Aorta (tissue), 5 donors: ENCODE measurements at regions not wholly inside any gene's neighbourhood (a gene's known extent, or its start where the extent isn't known, plus 50 kb on each side); places are given as distances from the start of the nearest gene placed in this dataset.
A peak's percentile ranks its signal among the peaks of the same experiment; 100 is the strongest.

Source experiments
- ATAC-seq: fragments of 200-7000 bp; cut with Tn5 transposase; one replicate; pipeline ENCODE4 v1.9.1; 2022; ENCODE audit warnings: moderate library complexity; ENCODE audit not compliant: low FRiP score
- DNase-seq, 2 donors: peaks; one replicate each; pipeline ENCODE4 v3.0.0-alpha.2; 2020
- H3K27ac ChIP-seq, 2 donors: one replicate each; pipeline ENCODE4 v1.5.1; 2013; ENCODE audit warnings: low read length in 2 of 2, mild to moderate bottlenecking in 2 of 2, moderate library complexity in 2 of 2, control low read depth in 1 of 2, inconsistent platforms in 1 of 2, low read depth in 1 of 2
- H3K27me3 ChIP-seq, 2 donors: one replicate each; pipeline ENCODE4 v1.6.1; 2013; ENCODE audit warnings: control low read depth in 1 of 2, low read length in 1 of 2, mild to moderate bottlenecking in 1 of 2, moderate library complexity in 1 of 2; ENCODE audit not compliant: insufficient read depth in 2 of 2, control insufficient read depth in 1 of 2
- H3K36me3 ChIP-seq, 2 donors: one replicate each; pipeline ENCODE4 v1.6.1; 2013; ENCODE audit warnings: control low read depth in 1 of 2, low read length in 1 of 2, mild to moderate bottlenecking in 1 of 2; ENCODE audit not compliant: insufficient read depth in 2 of 2, control insufficient read depth in 1 of 2
- H3K4me1 ChIP-seq, 2 donors: one replicate each; pipeline ENCODE4 v1.6.1; 2013; ENCODE audit warnings: low read length in 2 of 2, control low read depth in 1 of 2, mild to moderate bottlenecking in 1 of 2, moderate library complexity in 1 of 2; ENCODE audit not compliant: insufficient read depth in 2 of 2, control insufficient read depth in 1 of 2
- H3K4me3 ChIP-seq, 2 donors: one replicate each; pipeline ENCODE4 v1.5.1; 2013; ENCODE audit warnings: low read length in 2 of 2, control low read depth in 1 of 2, mild to moderate bottlenecking in 1 of 2
- H3K9me3 ChIP-seq: one replicate; pipeline ENCODE4 v1.6.1; 2013; ENCODE audit warnings: mild to moderate bottlenecking, low read length; ENCODE audit not compliant: control insufficient read depth
- WGBS, 2 donors: extraction: QIAGEN DNeasy Blood & Tissue Kit; methylation state at CpG; one replicate each; pipeline ENCODE4 v1.1.7; 2013; 5-methylcytosine and 5-hydroxymethylcytosine counted together
- intact Hi-C, 2 donors: fragments of 100-400 bp; cut with DNase I; formaldehyde crosslinking; loops; one replicate each; pipeline versions ENCODE4 v1.14.2 to v1.15.0; 2022
- donor health status: healthy with polysubstance abuse.
- donor health status: Bipolar disorder and iron deficiency.
- donor health status: DM: no; HTN: no; CAD: no.
- donor health status: DM: no; HTN: no; CAD: no.
- donor health status: DM: yes; HTN: yes; CAD: no.

DNA sequence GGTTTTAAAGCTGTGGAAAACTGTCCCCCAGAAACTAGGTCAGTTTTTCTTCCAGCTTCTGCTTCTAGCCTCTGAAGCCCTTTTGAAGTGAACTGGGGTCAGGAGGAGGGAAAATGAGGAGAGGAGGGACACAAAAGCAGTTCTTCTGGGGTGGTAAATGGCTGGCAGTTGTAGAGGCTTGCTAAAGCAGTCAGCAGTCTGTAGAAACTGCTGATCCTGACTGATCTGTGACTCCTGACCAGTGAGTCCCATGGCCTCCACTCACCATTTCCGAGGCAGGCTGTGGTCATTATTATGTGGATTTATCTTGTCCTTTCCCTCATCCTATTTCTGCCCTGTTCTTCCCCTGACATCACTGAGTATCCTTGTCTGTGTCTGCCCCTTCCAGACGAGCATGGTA is 276.4 kb upstream of the ROPN1 start:
- intact Hi-C loops, result no loop called here
- Histone ChIP-seq H3K27ac (peak overlapping the region in 1 of 2 donors; percentile 42), H3K4me3 (no peak overlapping the region), H3K9me3 (no peaks in the 10 kb centered on the region), H3K27me3 (no peaks in the 10 kb centered on the region), H3K4me1 (peaks cover 10 to 18% of the 10 kb centered on the region in 2 donors), H3K36me3 (peaks cover 0 to 4% of the 10 kb centered on the region in 2 donors)
- 78 to 82% methylated on average over 2 of the region's 2 CpGs for WGBS, 2 donors
- no peak for DNase-seq
- ATAC-seq, result no peak

DNA sequence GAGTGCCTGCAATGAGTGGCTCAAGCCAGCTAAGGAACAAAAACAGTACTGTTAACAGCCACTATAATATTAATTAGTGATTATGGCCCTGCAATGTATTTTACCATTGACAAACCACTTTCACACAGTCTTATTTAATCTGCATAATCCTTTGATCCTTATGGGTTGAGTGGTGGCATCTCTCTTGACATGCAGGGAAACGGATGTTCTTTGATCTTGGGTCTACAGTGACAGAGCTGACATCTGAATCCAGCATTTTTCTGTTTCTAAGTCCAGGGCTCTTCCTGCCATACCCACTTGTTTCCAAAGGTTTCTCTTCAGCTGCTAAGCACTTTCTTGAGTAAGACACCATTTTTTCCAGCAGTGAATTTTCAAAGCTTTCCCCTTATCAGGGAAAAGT is 277.7 kb upstream of the ROPN1 start:
- DNase-seq (no peak), ATAC-seq (no peak)
- Histone ChIP-seq H3K36me3 (peaks cover 0 to 4% of the 10 kb centered on the region in 2 donors), H3K9me3 (no peaks in the 10 kb centered on the region), H3K4me3 (no peak overlapping the region), H3K4me1 (peaks cover 7 to 27% of the 10 kb centered on the region in 2 donors), H3K27me3 (no peaks in the 10 kb centered on the region), H3K27ac (peak overlapping the region in 1 of 2 donors; percentile 17)
- 80 to 84% methylated on average over 1 of the region's 1 CpG for WGBS, 2 donors
- intact Hi-C loops, result loop anchor here in 1 of 2 donors (5.0 kb wide), 1 partner anchor 102 kb away; no protein-coding TSS in a partner anchor

DNA sequence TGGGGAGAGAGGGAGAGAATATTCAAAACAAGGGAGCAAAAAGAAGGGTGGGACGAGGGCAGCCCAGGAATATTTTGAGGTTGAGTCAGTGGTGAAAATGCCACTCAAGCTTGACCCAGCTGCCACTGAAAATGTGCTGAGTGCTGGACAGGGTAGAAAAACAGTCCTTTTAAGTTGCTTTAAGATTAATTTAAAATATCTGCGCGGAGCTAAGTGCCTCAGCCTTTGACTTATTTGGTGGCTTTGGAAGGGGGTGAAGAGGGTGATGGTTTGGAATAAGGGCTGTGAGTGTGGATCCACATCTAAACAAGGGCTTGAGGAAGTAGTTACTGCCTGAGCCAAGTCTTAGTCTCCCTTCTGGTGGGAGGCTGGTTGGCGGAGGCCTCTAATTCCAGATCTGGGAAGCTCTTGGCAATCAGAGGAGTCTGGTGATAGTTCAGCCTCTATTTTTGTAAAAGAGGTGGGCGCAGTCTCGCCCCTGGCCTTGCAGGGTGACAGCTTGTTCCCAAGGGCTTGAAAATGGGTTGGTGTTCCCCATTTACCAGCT is 280.8 kb upstream of the ROPN1 start:
- peak; percentile 72 for ATAC-seq
- no peak overlapping the region for H3K4me3 ChIP-seq
- peaks cover 6 to 20% of the 10 kb centered on the region in 2 donors for H3K4me1 ChIP-seq
- no peaks in the 10 kb centered on the region for H3K27me3 ChIP-seq
- 4 to 5% methylated on average over 6 of the region's 6 CpGs for WGBS, 2 donors
- intact Hi-C loops, result loop anchor here in 1 of 2 donors (5.0 kb wide), 1 partner anchor 105 kb away; no protein-coding TSS in a partner anchor
- DNase-seq, result peak; percentile 82 to 83
- H3K27ac ChIP-seq, result peak overlapping the region; percentile 85 to 96
- no peaks in the 10 kb centered on the region for H3K9me3 ChIP-seq
- H3K36me3 ChIP-seq, result peaks cover 0 to 4% of the 10 kb centered on the region in 2 donors

DNA sequence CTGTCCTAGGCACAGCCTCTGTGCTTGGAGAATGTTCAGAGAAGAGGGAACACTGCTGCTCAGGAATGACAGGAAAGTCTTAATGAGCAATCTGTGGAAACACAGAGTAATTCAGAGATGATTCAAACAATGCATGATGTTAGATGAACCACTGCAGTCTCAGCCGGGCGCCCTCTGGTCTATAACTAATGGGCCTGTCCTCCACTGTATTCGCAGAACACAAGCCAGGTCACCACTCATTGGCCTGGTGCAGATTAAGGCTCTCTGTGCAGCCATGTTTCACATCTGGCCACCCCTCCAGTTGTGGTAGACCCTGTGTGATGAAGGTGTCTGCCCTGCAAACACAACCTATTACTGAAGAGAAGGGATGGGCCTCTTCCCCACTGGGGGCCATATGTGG is 281.7 kb upstream of the ROPN1 start:
- ATAC-seq, result no peak
- H3K4me3 ChIP-seq, result no peak overlapping the region
- H3K4me1 ChIP-seq, result peaks cover 6 to 22% of the 10 kb centered on the region in 2 donors
- peak overlapping the region; percentile 77 to 85 for H3K27ac ChIP-seq
- H3K9me3 ChIP-seq, result no peaks in the 10 kb centered on the region
- H3K36me3 ChIP-seq, result peaks cover 0 to 4% of the 10 kb centered on the region in 2 donors
- no peak for DNase-seq
- intact Hi-C loops, result loop anchor here in 1 of 2 donors (5.0 kb wide), 1 partner anchor 106 kb away; no protein-coding TSS in a partner anchor
- WGBS, 2 donors, result 93% methylated on average over 3 of the region's 3 CpGs
- no peaks in the 10 kb centered on the region for H3K27me3 ChIP-seq

DNA sequence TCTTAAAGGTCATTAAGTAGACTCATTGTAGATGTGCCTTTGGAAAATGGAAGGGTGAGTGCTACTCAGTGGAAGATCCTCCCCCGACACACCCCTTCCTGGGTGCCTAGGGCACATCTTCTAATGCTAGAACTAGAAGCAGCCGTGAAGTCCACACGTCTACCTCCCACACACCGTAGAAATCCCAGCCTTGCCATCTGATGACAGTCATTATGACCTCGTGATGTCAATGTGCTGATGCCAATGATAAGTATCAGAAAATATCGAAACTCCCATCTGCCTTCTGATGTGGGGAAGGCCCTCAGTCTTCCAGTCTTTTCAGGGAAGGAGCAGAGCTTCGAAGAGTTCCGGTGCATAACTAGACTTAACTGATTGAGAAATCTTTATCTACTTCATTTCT is 282.1 kb upstream of the ROPN1 start:
- peak overlapping the region; percentile 77 to 85 for H3K27ac ChIP-seq
- H3K9me3 ChIP-seq, result no peaks in the 10 kb centered on the region
- intact Hi-C loops, result loop anchor here in 1 of 2 donors (5.0 kb wide), 1 partner anchor 107 kb away; no protein-coding TSS in a partner anchor
- H3K36me3 ChIP-seq, result peaks cover 0 to under 1% of the 10 kb centered on the region in 2 donors
- 96% methylated on average over 8 of the region's 8 CpGs for WGBS, 2 donors
- H3K27me3 ChIP-seq, result no peaks in the 10 kb centered on the region
- ATAC-seq (no peak), DNase-seq (no peak)
- no peak overlapping the region for H3K4me3 ChIP-seq
- H3K4me1 ChIP-seq, result peaks cover 8 to 22% of the 10 kb centered on the region in 2 donors

DNA sequence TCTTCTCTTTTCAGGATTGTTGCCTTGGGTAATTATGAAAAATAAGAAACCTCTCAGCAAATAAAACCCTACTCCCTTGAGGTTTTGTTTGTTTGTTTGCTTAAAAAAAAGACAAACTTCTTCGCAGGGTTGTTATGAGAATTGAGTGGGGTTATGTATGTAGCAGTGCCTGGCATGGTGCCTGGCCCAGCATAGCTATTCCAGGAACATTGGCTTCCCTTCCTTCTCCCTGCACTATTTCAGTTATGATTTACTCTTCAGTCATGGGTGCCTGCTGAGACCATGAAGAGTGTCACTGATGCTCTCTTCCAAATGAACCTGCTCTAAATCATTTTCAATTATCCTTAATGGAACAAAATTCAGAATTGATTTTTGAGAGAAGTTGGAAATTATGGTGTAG is 283.5 kb upstream of the ROPN1 start:
- ATAC-seq, result no peak
- 0 to 4% methylated on average over 1 of the region's 1 CpG for WGBS, 2 donors
- Histone ChIP-seq H3K4me3 (no peak overlapping the region), H3K27ac (peak overlapping the region; percentile 23 to 83), H3K36me3 (no peaks in the 10 kb centered on the region), H3K4me1 (peaks cover 15 to 22% of the 10 kb centered on the region in 2 donors), H3K9me3 (no peaks in the 10 kb centered on the region), H3K27me3 (no peaks in the 10 kb centered on the region)
- intact Hi-C loops, result loop anchor here (5.0 kb wide), 3 partner anchors 158 to 258 kb away; partner anchors contain the start of gene KALRN (in 1 of the 2)
- DNase-seq, result peak; percentile 66 to 78

DNA sequence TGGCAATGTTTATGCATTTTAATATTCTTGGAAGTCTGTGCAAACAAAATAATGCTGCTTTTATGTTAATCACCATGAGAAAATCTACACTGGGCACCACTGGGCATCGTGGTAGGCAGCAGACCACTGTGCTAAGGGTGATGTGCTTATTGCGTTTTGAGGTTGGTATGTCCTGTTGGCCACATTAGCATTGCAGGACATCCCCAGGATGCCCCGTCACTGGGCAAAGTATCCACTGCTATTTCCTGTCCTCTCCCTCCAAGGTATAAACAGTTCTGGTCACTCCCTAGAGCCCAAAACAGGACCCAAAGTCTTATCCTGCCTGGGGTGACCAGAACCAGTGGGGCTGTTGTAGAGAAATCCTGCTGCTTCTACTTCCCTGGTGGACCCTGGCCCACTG is 284.2 kb upstream of the ROPN1 start:
- DNase-seq (no peak), ATAC-seq (no peak)
- Histone ChIP-seq H3K4me3 (no peak overlapping the region), H3K27me3 (no peaks in the 10 kb centered on the region), H3K9me3 (no peaks in the 10 kb centered on the region), H3K27ac (peak overlapping the region; percentile 23 to 83), H3K36me3 (no peaks in the 10 kb centered on the region), H3K4me1 (peaks cover 13 to 22% of the 10 kb centered on the region in 2 donors)
- WGBS, 2 donors, result 11 to 23% methylated on average over 3 of the region's 3 CpGs
- intact Hi-C loops, result loop anchor here (5.0 kb wide), 3 partner anchors 159 to 259 kb away; partner anchors contain the start of gene KALRN (in 1 of the 2)

DNA sequence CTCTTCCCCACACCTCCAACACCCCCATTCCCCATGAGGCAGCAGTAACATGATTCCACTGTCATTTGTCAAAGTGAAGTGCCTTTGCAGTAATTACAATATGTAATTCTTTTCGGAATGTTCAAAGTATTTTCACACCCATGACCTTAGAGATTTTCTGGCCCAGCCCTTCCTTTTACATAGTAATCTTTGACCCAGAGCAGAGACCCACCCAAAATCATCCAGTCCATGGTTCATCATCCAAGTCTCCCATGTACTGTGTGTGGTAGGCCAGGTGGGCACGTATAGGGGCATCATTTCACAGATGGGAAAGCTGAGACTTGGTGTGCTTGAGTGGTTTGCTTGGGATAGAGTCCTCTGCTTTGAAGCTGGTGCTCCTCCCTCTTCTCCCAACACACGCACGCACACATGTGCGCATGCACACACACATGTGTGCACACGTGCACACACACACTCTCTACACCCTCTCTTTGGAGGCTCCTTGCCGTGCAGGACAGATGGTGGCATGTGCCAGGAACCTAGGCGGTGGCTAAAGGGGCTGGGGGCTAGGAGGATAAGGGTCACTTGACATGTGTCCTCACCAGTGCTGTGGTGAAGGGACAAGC is 284.7 kb upstream of the ROPN1 start:
- no peaks in the 10 kb centered on the region for H3K9me3 ChIP-seq
- no peak overlapping the region for H3K4me3 ChIP-seq
- intact Hi-C loops, result loop anchor here (5.0 kb wide), 3 partner anchors 159 to 259 kb away; partner anchors contain the start of gene KALRN (in 1 of the 2)
- 80 to 81% methylated on average over 8 of the region's 8 CpGs for WGBS, 2 donors
- ATAC-seq (no peak), DNase-seq (no peak)
- peaks cover 10 to 23% of the 10 kb centered on the region in 2 donors for H3K4me1 ChIP-seq
- H3K27ac ChIP-seq, result peak overlapping the region; percentile 23 to 83
- H3K36me3 ChIP-seq, result no peaks in the 10 kb centered on the region
- H3K27me3 ChIP-seq, result no peaks in the 10 kb centered on the region
